ENCODE measurements at regions not wholly inside any gene's neighbourhood (a gene's known extent, or its start where the extent isn't known, plus 50 kb on each side); places are given as distances from the start of the nearest gene placed in this dataset.

DNA sequence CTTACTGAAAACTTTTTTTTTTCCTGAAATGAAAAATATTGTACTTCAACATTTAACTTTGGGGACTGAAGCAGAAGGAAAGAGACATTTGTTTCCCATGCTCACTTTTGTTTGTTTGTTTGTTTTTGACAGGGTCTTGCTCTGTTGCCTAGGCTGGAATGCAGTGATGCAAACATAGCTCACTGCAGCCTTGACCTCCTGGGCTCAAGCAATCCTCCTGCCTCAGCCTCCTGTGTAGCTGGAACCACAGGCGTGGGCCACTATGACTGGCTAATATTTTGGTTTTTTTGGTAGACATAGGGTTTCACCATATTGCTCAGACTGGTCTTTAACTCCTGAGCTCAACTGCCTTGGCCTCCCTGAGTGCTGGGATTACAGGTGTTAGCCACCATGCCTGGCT, 70.9 kb upstream of the SPTBN1 start:
- TF ChIP-seq, protein P1, sequence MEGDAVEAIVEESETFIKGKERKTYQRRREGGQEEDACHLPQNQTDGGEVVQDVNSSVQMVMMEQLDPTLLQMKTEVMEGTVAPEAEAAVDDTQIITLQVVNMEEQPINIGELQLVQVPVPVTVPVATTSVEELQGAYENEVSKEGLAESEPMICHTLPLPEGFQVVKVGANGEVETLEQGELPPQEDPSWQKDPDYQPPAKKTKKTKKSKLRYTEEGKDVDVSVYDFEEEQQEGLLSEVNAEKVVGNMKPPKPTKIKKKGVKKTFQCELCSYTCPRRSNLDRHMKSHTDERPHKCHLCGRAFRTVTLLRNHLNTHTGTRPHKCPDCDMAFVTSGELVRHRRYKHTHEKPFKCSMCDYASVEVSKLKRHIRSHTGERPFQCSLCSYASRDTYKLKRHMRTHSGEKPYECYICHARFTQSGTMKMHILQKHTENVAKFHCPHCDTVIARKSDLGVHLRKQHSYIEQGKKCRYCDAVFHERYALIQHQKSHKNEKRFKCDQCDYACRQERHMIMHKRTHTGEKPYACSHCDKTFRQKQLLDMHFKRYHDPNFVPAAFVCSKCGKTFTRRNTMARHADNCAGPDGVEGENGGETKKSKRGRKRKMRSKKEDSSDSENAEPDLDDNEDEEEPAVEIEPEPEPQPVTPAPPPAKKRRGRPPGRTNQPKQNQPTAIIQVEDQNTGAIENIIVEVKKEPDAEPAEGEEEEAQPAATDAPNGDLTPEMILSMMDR (conservative IDR thresholded peaks at IDR 0.05; ENCODE audit: low read depth in 2 of 2), result no peak
- TF ChIP-seq POLR2AphosphoS5 (IDR thresholded peaks at IDR 0.05; ENCODE audit: low read depth) (no peak), EZH2 (IDR thresholded peaks at IDR 0.05; ENCODE audit: low read depth, unreplicated experiment) (no peak), EZH2phosphoT487 (IDR thresholded peaks at IDR 0.05; ENCODE audit: unreplicated experiment) (no peak), STAT1 (IDR thresholded peaks at IDR 0.05; ENCODE audit: unreplicated experiment) (no peak), CREB1 (CRISPR knock-in tag; IDR thresholded peaks at IDR 0.05; ENCODE audit: low read depth) (no peak), ZNF331 (CRISPR knock-in tag; IDR thresholded peaks at IDR 0.05; ENCODE audit: low read depth) (no peak)
- TF ChIP-seq, protein P2, sequence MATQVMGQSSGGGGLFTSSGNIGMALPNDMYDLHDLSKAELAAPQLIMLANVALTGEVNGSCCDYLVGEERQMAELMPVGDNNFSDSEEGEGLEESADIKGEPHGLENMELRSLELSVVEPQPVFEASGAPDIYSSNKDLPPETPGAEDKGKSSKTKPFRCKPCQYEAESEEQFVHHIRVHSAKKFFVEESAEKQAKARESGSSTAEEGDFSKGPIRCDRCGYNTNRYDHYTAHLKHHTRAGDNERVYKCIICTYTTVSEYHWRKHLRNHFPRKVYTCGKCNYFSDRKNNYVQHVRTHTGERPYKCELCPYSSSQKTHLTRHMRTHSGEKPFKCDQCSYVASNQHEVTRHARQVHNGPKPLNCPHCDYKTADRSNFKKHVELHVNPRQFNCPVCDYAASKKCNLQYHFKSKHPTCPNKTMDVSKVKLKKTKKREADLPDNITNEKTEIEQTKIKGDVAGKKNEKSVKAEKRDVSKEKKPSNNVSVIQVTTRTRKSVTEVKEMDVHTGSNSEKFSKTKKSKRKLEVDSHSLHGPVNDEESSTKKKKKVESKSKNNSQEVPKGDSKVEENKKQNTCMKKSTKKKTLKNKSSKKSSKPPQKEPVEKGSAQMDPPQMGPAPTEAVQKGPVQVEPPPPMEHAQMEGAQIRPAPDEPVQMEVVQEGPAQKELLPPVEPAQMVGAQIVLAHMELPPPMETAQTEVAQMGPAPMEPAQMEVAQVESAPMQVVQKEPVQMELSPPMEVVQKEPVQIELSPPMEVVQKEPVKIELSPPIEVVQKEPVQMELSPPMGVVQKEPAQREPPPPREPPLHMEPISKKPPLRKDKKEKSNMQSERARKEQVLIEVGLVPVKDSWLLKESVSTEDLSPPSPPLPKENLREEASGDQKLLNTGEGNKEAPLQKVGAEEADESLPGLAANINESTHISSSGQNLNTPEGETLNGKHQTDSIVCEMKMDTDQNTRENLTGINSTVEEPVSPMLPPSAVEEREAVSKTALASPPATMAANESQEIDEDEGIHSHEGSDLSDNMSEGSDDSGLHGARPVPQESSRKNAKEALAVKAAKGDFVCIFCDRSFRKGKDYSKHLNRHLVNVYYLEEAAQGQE (IDR thresholded peaks at IDR 0.05; ENCODE audit: unreplicated experiment), result no peak
